A549 (cell line): ENCODE measurements at regions not wholly inside any gene's neighbourhood (a gene's known extent, or its start where the extent isn't known, plus 50 kb on each side); places are given as distances from the start of the nearest gene placed in this dataset.

ENCODE experiments used
- ATAC-seq, 2 experiments: fragments of 200-7000 bp in 1 of 2; fragments of >200 bp in 1 of 2; cut with Nextera tagmentation in 1 of 2; cut with Tn5 transposase in 1 of 2; 3 replicates each; pipeline versions ENCODE4 v1.8.0 to v1.9.1; 2018 to 2020; ENCODE audit warnings: mild to moderate bottlenecking in 1 of 2, moderate library complexity in 1 of 2
- CTCF ChIA-PET: fragments of 300-600 bp; sonication (Branson Sonifier 250); formaldehyde crosslinking; extraction: SDS; loops from one replicate; lab custom pipeline; 2021; ENCODE audit warnings: antibody characterized with exemption, inconsistent platforms; lab: Yijun Ruan, JAX
- POLR2A ChIA-PET: fragments of 350-600 bp; formaldehyde crosslinking; extraction: SDS; loops from one replicate; lab custom pipeline; 2021; ENCODE audit warnings: antibody characterized with exemption, inconsistent platforms; lab: Yijun Ruan, JAX
- DNase-seq, 2 experiments: peaks; one replicate each; pipeline versions ENCODE4 v3.0.0 to v3.0.0-alpha.2; 2011 to 2016; ENCODE audit warnings: low read depth in 1 of 2, low spot score in 1 of 2
- FAIRE-seq: peaks from 2 replicates; lab custom pipeline; 2011; peaks lifted over from hg19 to GRCh38; lab: Jason Lieb, UNC
- H3K27ac ChIP-seq, 2 experiments: fragments of >200 bp; sonication (Bioruptor Twin); formaldehyde crosslinking; 3 replicates each; pipeline ENCODE4 v1.5.1; 2016 to 2017
- H3K4me1 ChIP-seq: fragments of >200 bp; sonication (Bioruptor Twin); formaldehyde crosslinking; 3 replicates; pipeline ENCODE4 v1.6.1; 2016
- H3K4me2 ChIP-seq: fragments of >200 bp; sonication (Bioruptor Twin); formaldehyde crosslinking; 3 replicates; pipeline ENCODE4 v1.6.1; 2016
- H3K4me3 ChIP-seq: fragments of >200 bp; sonication (Bioruptor Twin); formaldehyde crosslinking; 3 replicates; pipeline ENCODE4 v1.5.1; 2016
- H3K9me3 ChIP-seq: fragments of >200 bp; sonication (Bioruptor Twin); formaldehyde crosslinking; 3 replicates; pipeline ENCODE4 v1.6.1; 2016
- CHD2 ChIP-seq: fragments of 150-350 bp; IDR thresholded peaks from 2 replicates; pipeline ENCODE4 v1.6.1; 2014; ENCODE audit warnings: low read length; ENCODE audit not compliant: partially characterized antibody
- CHD4 ChIP-seq: fragments of 200-600 bp; sonication (generic); IDR thresholded peaks from 2 replicates; pipeline ENCODE4 v1.6.1; 2016; ENCODE audit warnings: antibody characterized with exemption, mild to moderate bottlenecking, borderline replicate concordance
- FOSB ChIP-seq: fragments of 250-450 bp; sonication (Bioruptor Pico); IDR thresholded peaks from 2 replicates; pipeline ENCODE4 v1.5.0; 2020; ENCODE audit warnings: mild to moderate bottlenecking, moderate library complexity
- FOSL2 ChIP-seq, 2 experiments: fragments of 450-650 bp in 1 of 2; fragments of >200 bp in 1 of 2; sonication (Bioruptor Twin) in 1 of 2; formaldehyde crosslinking; IDR thresholded peaks; 2 replicates each; pipeline versions ENCODE4 v1.5.0 to v1.6.1; 2016 to 2020; ENCODE audit warnings: mild to moderate bottlenecking in 1 of 2, moderate library complexity in 1 of 2
- FOXS1 ChIP-seq: fragments of 250-450 bp; sonication (Bioruptor Pico); IDR thresholded peaks from 2 replicates; pipeline ENCODE4 v1.5.0; 2020; ENCODE audit warnings: mild to moderate bottlenecking, moderate library complexity
- HEYL ChIP-seq: fragments of 250-450 bp; sonication (Bioruptor Pico); IDR thresholded peaks from 2 replicates; pipeline ENCODE4 v1.8.0; 2021; ENCODE audit warnings: mild to moderate bottlenecking, moderate library complexity
- HOXA7 ChIP-seq: fragments of 250-450 bp; sonication (Bioruptor Pico); IDR thresholded peaks from 2 replicates; pipeline ENCODE4 v1.5.0; 2020; ENCODE audit warnings: mild to moderate bottlenecking, moderate library complexity
- HOXB5 ChIP-seq: fragments of 250-450 bp; sonication (Bioruptor Pico); IDR thresholded peaks from 2 replicates; pipeline ENCODE4 v1.5.0; 2020; ENCODE audit warnings: mild to moderate bottlenecking, moderate library complexity
- JUNB ChIP-seq: fragments of >200 bp; sonication (Bioruptor Twin); formaldehyde crosslinking; IDR thresholded peaks from 2 replicates; pipeline ENCODE4 v1.6.1; 2016
- MAFK ChIP-seq: fragments of 450-650 bp; IDR thresholded peaks from 2 replicates; pipeline ENCODE4 v1.6.1; 2014; ENCODE audit not compliant: partially characterized antibody
- NPAS2 ChIP-seq: fragments of 250-450 bp; sonication (Bioruptor Pico); IDR thresholded peaks from 2 replicates; pipeline ENCODE4 v1.8.0; 2022; ENCODE audit warnings: mild to moderate bottlenecking, moderate library complexity, borderline replicate concordance
- RAD21 ChIP-seq, 2 experiments: fragments of >200 bp in 1 of 2; sonication (Bioruptor Twin) in 1 of 2; formaldehyde crosslinking in 1 of 2; IDR thresholded peaks in 1 of 2; conservative IDR thresholded peaks in 1 of 2; 2 replicates in 1 of 2; 3 replicates in 1 of 2; pipeline ENCODE4 v1.6.1; 2012 to 2018; ENCODE audit warnings: inconsistent platforms in 1 of 2
- RCOR1 ChIP-seq: fragments of 150-350 bp; IDR thresholded peaks from 2 replicates; pipeline ENCODE4 v1.6.1; 2014; ENCODE audit warnings: antibody characterized with exemption, low read length, low read depth
- RNF2 ChIP-seq: fragments of 200-600 bp; sonication (generic); IDR thresholded peaks from 2 replicates; pipeline ENCODE4 v1.6.1; 2016; ENCODE audit warnings: low read depth, mild to moderate bottlenecking, antibody characterized with exemption, moderate library complexity, borderline replicate concordance
- TFCP2L1 ChIP-seq: fragments of 250-450 bp; sonication (Bioruptor Pico); IDR thresholded peaks from 2 replicates; pipeline ENCODE4 v1.5.0; 2021; ENCODE audit warnings: mild to moderate bottlenecking
- ZC3H11A ChIP-seq: fragments of 450-650 bp; IDR thresholded peaks from 2 replicates; pipeline ENCODE4 v1.6.1; 2014; ENCODE audit warnings: antibody characterized with exemption, mild to moderate bottlenecking
- ZSCAN20 ChIP-seq: fragments of 250-450 bp; sonication (Bioruptor Pico); IDR thresholded peaks from 2 replicates; pipeline ENCODE4 v1.8.0; 2022; ENCODE audit warnings: mild to moderate bottlenecking, moderate library complexity
- WGBS: methylation state at CpG from one replicate; pipeline ENCODE4 v1.1.6; 2017; ENCODE audit errors: missing lambda C conversion rate; 5-methylcytosine and 5-hydroxymethylcytosine counted together
- TF ChIP-seq, protein P1 (sequence below): fragments of 250-450 bp; sonication (Bioruptor Pico); IDR thresholded peaks from 2 replicates; pipeline ENCODE4 v1.5.0; 2021; ENCODE audit warnings: mild to moderate bottlenecking, moderate library complexity, borderline replicate concordance
- TF ChIP-seq, protein P2 (sequence below): fragments of 150-350 bp; IDR thresholded peaks from 2 replicates; pipeline ENCODE4 v1.6.1; 2014; ENCODE audit warnings: low read depth, mild to moderate bottlenecking, low read length
- TF ChIP-seq, protein P3 (sequence below): IDR thresholded peaks from 2 replicates; pipeline ENCODE4 v1.6.1; 2012; ENCODE audit warnings: low read depth, borderline replicate concordance
- TF ChIP-seq, protein P4 (sequence below): fragments of >200 bp; sonication (Bioruptor Twin); formaldehyde crosslinking; IDR thresholded peaks from 3 replicates; pipeline ENCODE4 v1.5.1; 2016
- TF ChIP-seq, protein P5 (sequence below): fragments of >200 bp; sonication (Bioruptor Twin); formaldehyde crosslinking; IDR thresholded peaks from 3 replicates; pipeline ENCODE4 v1.6.1; 2016
- TF ChIP-seq, protein P6 (sequence below): IDR thresholded peaks from 2 replicates; pipeline ENCODE4 v1.6.1; 2012

DNA sequence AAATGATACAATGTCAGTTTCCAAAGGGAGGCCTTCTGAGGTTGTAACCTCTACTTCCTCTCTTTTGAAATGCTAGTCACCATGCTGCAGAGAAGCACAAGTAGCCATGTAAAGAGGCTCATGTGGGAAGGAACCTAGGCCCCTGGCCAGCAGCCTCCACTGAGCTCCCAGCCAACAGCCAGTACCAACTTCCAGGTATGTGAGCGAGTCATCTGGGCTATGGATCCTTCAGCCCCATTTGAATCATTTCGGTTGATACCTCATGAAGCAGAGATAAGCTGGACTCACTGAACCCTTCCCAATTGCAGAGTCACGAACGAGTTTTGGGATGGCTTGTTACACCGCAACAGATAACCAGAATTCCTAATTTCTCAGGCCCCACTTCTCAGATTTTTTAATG lies 187.0 kb upstream of the LDB2 start:
- ATAC-seq, result no peak
- H3K4me3 ChIP-seq, result no peak overlapping the region
- POLR2A ChIA-PET, result no interaction called here
- H3K27ac ChIP-seq, result no peak overlapping the region
- no peak for FAIRE-seq
- TF ChIP-seq FOSL2 (IDR thresholded peaks at IDR 0.05) (no peak), FOSL2 (CRISPR knock-in tag; IDR thresholded peaks at IDR 0.05) (no peak), HOXA7 (no peak), FOSB (CRISPR knock-in tag) (no peak), FOXS1 (CRISPR knock-in tag) (no peak), MAFK (no peak), NPAS2 (CRISPR knock-in tag) (no peak), TFCP2L1 (CRISPR knock-in tag) (no peak), ZSCAN20 (CRISPR knock-in tag) (no peak)
- TF ChIP-seq, protein P1, sequence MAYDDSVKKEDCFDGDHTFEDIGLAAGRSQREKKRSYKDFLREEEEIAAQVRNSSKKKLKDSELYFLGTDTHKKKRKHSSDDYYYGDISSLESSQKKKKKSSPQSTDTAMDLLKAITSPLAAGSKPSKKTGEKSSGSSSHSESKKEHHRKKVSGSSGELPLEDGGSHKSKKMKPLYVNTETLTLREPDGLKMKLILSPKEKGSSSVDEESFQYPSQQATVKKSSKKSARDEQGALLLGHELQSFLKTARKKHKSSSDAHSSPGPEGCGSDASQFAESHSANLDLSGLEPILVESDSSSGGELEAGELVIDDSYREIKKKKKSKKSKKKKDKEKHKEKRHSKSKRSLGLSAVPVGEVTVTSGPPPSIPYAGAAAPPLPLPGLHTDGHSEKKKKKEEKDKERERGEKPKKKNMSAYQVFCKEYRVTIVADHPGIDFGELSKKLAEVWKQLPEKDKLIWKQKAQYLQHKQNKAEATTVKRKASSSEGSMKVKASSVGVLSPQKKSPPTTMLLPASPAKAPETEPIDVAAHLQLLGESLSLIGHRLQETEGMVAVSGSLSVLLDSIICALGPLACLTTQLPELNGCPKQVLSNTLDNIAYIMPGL (CRISPR knock-in tag), result no peak
- CTCF ChIA-PET, result no interaction called here
- no peak overlapping the region for H3K4me2 ChIP-seq
- H3K4me1 ChIP-seq, result no peaks in the 10 kb centered on the region
- no peaks in the 10 kb centered on the region for H3K9me3 ChIP-seq
- DNase-seq, result no peak
- 17% methylated on average over 3 of the region's 5 CpGs for WGBS

DNA sequence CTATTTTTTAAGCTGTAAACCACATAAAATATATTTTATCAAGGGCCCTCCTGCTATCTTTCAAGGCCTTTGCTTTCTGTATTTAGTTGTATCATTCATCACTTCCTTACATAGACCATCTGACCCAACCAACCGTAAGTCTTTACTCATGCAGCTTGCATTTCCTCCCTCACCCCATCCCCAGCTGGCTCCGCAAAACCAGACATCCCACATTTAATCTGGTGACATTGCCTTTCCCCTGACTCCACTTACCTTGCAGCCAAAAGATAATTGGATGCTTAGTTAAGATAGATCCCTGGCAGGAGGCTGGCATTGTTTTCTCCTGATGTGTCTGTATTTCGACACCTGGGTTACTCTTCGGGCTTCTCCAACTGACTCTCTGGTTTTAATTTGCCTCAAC lies 183.7 kb upstream of the LDB2 start:
- ChIA-PET CTCF (no interaction called here), POLR2A (no interaction called here)
- Histone ChIP-seq H3K27ac (no peak overlapping the region), H3K4me2 (no peak overlapping the region), H3K4me3 (no peak overlapping the region), H3K9me3 (no peaks in the 10 kb centered on the region), H3K4me1 (no peaks in the 10 kb centered on the region)
- ATAC-seq (no peak), FAIRE-seq (no peak), DNase-seq (no peak)
- WGBS, result 33% methylated on average over 4 of the region's 4 CpGs
- TF ChIP-seq, protein P2, sequence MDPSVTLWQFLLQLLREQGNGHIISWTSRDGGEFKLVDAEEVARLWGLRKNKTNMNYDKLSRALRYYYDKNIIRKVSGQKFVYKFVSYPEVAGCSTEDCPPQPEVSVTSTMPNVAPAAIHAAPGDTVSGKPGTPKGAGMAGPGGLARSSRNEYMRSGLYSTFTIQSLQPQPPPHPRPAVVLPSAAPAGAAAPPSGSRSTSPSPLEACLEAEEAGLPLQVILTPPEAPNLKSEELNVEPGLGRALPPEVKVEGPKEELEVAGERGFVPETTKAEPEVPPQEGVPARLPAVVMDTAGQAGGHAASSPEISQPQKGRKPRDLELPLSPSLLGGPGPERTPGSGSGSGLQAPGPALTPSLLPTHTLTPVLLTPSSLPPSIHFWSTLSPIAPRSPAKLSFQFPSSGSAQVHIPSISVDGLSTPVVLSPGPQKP, result no peak
- no peak for TF ChIP-seq CHD2
- TF ChIP-seq, protein P3, sequence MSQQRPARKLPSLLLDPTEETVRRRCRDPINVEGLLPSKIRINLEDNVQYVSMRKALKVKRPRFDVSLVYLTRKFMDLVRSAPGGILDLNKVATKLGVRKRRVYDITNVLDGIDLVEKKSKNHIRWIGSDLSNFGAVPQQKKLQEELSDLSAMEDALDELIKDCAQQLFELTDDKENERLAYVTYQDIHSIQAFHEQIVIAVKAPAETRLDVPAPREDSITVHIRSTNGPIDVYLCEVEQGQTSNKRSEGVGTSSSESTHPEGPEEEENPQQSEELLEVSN, result no peak
- TF ChIP-seq RNF2, result no peak
- TF ChIP-seq, protein P4, sequence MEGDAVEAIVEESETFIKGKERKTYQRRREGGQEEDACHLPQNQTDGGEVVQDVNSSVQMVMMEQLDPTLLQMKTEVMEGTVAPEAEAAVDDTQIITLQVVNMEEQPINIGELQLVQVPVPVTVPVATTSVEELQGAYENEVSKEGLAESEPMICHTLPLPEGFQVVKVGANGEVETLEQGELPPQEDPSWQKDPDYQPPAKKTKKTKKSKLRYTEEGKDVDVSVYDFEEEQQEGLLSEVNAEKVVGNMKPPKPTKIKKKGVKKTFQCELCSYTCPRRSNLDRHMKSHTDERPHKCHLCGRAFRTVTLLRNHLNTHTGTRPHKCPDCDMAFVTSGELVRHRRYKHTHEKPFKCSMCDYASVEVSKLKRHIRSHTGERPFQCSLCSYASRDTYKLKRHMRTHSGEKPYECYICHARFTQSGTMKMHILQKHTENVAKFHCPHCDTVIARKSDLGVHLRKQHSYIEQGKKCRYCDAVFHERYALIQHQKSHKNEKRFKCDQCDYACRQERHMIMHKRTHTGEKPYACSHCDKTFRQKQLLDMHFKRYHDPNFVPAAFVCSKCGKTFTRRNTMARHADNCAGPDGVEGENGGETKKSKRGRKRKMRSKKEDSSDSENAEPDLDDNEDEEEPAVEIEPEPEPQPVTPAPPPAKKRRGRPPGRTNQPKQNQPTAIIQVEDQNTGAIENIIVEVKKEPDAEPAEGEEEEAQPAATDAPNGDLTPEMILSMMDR, result no peak
- no peak for TF ChIP-seq JUNB
- TF ChIP-seq FOXS1 (CRISPR knock-in tag), result no peak
- no peak for TF ChIP-seq ZC3H11A
- no peak for TF ChIP-seq RCOR1
- TF ChIP-seq, protein P5, sequence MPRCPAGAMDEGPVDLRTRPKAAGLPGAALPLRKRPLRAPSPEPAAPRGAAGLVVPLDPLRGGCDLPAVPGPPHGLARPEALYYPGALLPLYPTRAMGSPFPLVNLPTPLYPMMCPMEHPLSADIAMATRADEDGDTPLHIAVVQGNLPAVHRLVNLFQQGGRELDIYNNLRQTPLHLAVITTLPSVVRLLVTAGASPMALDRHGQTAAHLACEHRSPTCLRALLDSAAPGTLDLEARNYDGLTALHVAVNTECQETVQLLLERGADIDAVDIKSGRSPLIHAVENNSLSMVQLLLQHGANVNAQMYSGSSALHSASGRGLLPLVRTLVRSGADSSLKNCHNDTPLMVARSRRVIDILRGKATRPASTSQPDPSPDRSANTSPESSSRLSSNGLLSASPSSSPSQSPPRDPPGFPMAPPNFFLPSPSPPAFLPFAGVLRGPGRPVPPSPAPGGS, result no peak
- TF ChIP-seq, protein P6, sequence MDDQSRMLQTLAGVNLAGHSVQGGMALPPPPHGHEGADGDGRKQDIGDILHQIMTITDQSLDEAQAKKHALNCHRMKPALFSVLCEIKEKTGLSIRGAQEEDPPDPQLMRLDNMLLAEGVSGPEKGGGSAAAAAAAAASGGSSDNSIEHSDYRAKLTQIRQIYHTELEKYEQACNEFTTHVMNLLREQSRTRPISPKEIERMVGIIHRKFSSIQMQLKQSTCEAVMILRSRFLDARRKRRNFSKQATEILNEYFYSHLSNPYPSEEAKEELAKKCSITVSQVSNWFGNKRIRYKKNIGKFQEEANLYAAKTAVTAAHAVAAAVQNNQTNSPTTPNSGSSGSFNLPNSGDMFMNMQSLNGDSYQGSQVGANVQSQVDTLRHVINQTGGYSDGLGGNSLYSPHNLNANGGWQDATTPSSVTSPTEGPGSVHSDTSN, result no peak
- no peak for TF ChIP-seq HOXB5 (CRISPR knock-in tag)
- no peak for TF ChIP-seq CHD4
- TF ChIP-seq RAD21 (conservative IDR thresholded peaks at IDR 0.05 in 1 of 2, IDR thresholded peaks at IDR 0.05 in 1 of 2), result no peak
- TF ChIP-seq HEYL (CRISPR knock-in tag), result no peak
